Mesothelial cell of epicardium (in vitro differentiated cells): ENCODE measurements at regions not wholly inside any gene's neighbourhood (a gene's known extent, or its start where the extent isn't known, plus 50 kb on each side); places are given as distances from the start of the nearest gene placed in this dataset.

Source experiments
- DNase-seq, 2 experiments: peaks; one replicate each; pipeline ENCODE4 v3.0.0; 2021; ENCODE audit warnings: low spot score in 2 of 2; ENCODE audit not compliant: unreplicated experiment in 2 of 2
- H3K27ac Mint-ChIP-seq: 2 replicates; pipeline ENCODE4 v1.8.0; 2021; ENCODE audit warnings: mixed read lengths
- H3K27me3 Mint-ChIP-seq: 2 replicates; pipeline ENCODE4 v1.8.0; 2021; ENCODE audit warnings: low read depth, mixed read lengths
- H3K36me3 Mint-ChIP-seq: 2 replicates; pipeline ENCODE4 v1.8.0; 2021; ENCODE audit warnings: mixed read lengths
- H3K4me1 Mint-ChIP-seq: 2 replicates; pipeline ENCODE4 v1.8.0; 2021; ENCODE audit warnings: mixed read lengths
- H3K4me3 Mint-ChIP-seq: 2 replicates; pipeline ENCODE4 v1.8.0; 2021; ENCODE audit warnings: mild to moderate bottlenecking, moderate library complexity, mixed read lengths
- H3K9me3 Mint-ChIP-seq: 2 replicates; pipeline ENCODE4 v1.8.0; 2021; ENCODE audit warnings: mixed read lengths
- CTCF ChIP-seq: fragments of 200-600 bp; sonication (generic); IDR thresholded peaks from one replicate; pipeline ENCODE4 v1.5.0; 2021; ENCODE audit warnings: antibody characterized with exemption; ENCODE audit not compliant: unreplicated experiment

- Mint-ChIP-seq H3K4me3 (no peak overlapping the region), H3K9me3 (no peaks in the 10 kb centered on the region), H3K36me3 (no peaks in the 10 kb centered on the region), H3K4me1 (peaks cover 23% of the 10 kb centered on the region), H3K27me3 (no peaks in the 10 kb centered on the region), H3K27ac (no peak overlapping the region)
- DNase-seq, result no peak
- no peak for TF ChIP-seq CTCF
These were observed 102.7 kb downstream of the ANKRD7 start for GRCh38 chr7:118327174-118327573.

- no peaks in the 10 kb centered on the region for H3K27me3 Mint-ChIP-seq
These were observed 104.2 kb downstream of the ANKRD7 start for GRCh38 chr7:118328505-118329211.

GRCh38 chr7:118330388-118330787 is 105.9 kb downstream of the ANKRD7 start:
- H3K9me3 Mint-ChIP-seq, result no peaks in the 10 kb centered on the region
- H3K27me3 Mint-ChIP-seq, result no peaks in the 10 kb centered on the region
- TF ChIP-seq CTCF, result no peak
- no peak for DNase-seq
- peak overlapping the region; percentile 0 for H3K27ac Mint-ChIP-seq
- H3K36me3 Mint-ChIP-seq, result no peaks in the 10 kb centered on the region
- no peak overlapping the region for H3K4me3 Mint-ChIP-seq
- peaks cover 23% of the 10 kb centered on the region for H3K4me1 Mint-ChIP-seq

More at GRCh38 chr7:118328505-118329211, 104.2 kb downstream of the ANKRD7 start:
- Mint-ChIP-seq H3K9me3 (no peaks in the 10 kb centered on the region), H3K4me3 (no peak overlapping the region), H3K36me3 (no peaks in the 10 kb centered on the region), H3K4me1 (peaks cover 23% of the 10 kb centered on the region), H3K27ac (no peak overlapping the region)
- TF ChIP-seq CTCF, result no peak
- DNase-seq, result no peak

- no peak overlapping the region for H3K27ac Mint-ChIP-seq
- no peaks in the 10 kb centered on the region for H3K27me3 Mint-ChIP-seq
- no peaks in the 10 kb centered on the region for H3K36me3 Mint-ChIP-seq
- no peaks in the 10 kb centered on the region for H3K9me3 Mint-ChIP-seq
- no peak for TF ChIP-seq CTCF
- no peaks in the 10 kb centered on the region for H3K4me1 Mint-ChIP-seq
- DNase-seq, result no peak
- H3K4me3 Mint-ChIP-seq, result no peak overlapping the region
These were observed 122.2 kb downstream of the ANKRD7 start for GRCh38 chr7:118346748-118347147.

DNA sequence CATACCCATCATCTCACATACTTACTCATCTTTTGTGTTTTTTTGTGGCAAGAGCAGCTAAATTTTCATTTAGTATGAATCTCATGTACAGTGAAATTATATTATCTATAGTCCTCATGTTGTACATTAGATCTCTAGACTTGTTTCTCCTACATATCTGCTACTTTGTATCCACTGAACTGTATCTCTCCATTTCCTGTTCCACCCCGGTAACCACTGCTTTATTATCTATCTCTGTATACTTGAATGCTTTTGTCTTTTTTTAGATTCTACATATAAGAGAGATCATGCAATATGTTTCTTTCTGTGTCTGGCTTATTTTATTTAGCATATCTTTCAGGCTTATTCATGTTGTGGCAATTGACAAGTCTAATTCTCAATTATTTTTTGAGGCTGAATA is 125.1 kb downstream of the ANKRD7 start:
- Mint-ChIP-seq H3K4me3 (no peak overlapping the region), H3K9me3 (peaks cover under 1% of the 10 kb centered on the region), H3K27me3 (no peaks in the 10 kb centered on the region), H3K36me3 (no peaks in the 10 kb centered on the region), H3K4me1 (no peaks in the 10 kb centered on the region), H3K27ac (no peak overlapping the region)
- DNase-seq, result no peak
- TF ChIP-seq CTCF, result no peak
